GM12878 (cell line): ENCODE measurements at regions not wholly inside any gene's neighbourhood (a gene's known extent, or its start where the extent isn't known, plus 50 kb on each side); places are given as distances from the start of the nearest gene placed in this dataset.

Source experiments
- CTCF ChIP-seq, 3 experiments: IDR thresholded peaks in 2 of 3; conservative IDR thresholded peaks in 1 of 3; 2 replicates each; pipeline ENCODE4 v1.5.1; 2011; ENCODE audit warnings: low read depth in 3 of 3, low read length in 3 of 3, mild to moderate bottlenecking in 3 of 3, control low read depth in 2 of 3, moderate library complexity in 2 of 3, inconsistent platforms in 1 of 3, mixed read lengths in 1 of 3; ENCODE audit not compliant: control insufficient read depth in 2 of 3, insufficient read depth in 1 of 3; ENCODE audit errors: extremely low read depth in 1 of 3
- HDAC2 ChIP-seq: fragments of 200-600 bp; sonication (generic); IDR thresholded peaks from 2 replicates; pipeline ENCODE4 v1.6.1; 2017
- HSF1 ChIP-seq: fragments of 150-350 bp; IDR thresholded peaks from 2 replicates; pipeline ENCODE4 v1.6.1; 2014; ENCODE audit warnings: mild to moderate bottlenecking, low read depth, low read length
- MYB ChIP-seq: fragments of 150-350 bp; IDR thresholded peaks from 2 replicates; pipeline ENCODE4 v1.6.1; 2014; ENCODE audit warnings: mild to moderate bottlenecking, low read depth, low read length, borderline replicate concordance
- POLR2A ChIP-seq: IDR thresholded peaks from 2 replicates; pipeline ENCODE4 v1.6.1; 2011; ENCODE audit warnings: low read depth, mild to moderate bottlenecking, low read length
- RBBP5 ChIP-seq: fragments of 200-600 bp; sonication (generic); conservative IDR thresholded peaks from 2 replicates; pipeline ENCODE4 v1.6.1; 2016
- REST ChIP-seq: IDR thresholded peaks from 2 replicates; pipeline ENCODE4 v1.6.1; 2012; ENCODE audit warnings: mild to moderate bottlenecking, low read depth, low read length
- SMC3 ChIP-seq: IDR thresholded peaks from 2 replicates; pipeline ENCODE4 v1.6.1; 2011; ENCODE audit warnings: low read length, improper control_type of control experiment, borderline replicate concordance
- TCF12 ChIP-seq: IDR thresholded peaks from 2 replicates; pipeline ENCODE4 v1.6.1; 2011; ENCODE audit warnings: low read depth, mild to moderate bottlenecking, low read length
- YY1 ChIP-seq: IDR thresholded peaks from 2 replicates; pipeline ENCODE4 v1.6.1; 2011; ENCODE audit warnings: low read depth, mild to moderate bottlenecking, low read length
- ZZZ3 ChIP-seq: IDR thresholded peaks from 2 replicates; pipeline ENCODE4 v1.6.1; 2011; ENCODE audit warnings: low read depth; ENCODE audit not compliant: control insufficient read depth, insufficient read length

GRCh38 chr6:144651234-144651633, 366.1 kb downstream of the UTRN start:
- TF ChIP-seq ZZZ3 = no peak
- no peak for TF ChIP-seq SMC3
- no peak for TF ChIP-seq CTCF (IDR thresholded peaks at IDR 0.05 in 2 of 3, conservative IDR thresholded peaks at IDR 0.05 in 1 of 3; ENCODE audit: control insufficient read depth in 2 of 3, extremely low read depth in 1 of 3, insufficient read depth in 1 of 3, low read depth in 3 of 3, low read length in 3 of 3)
- no peak for TF ChIP-seq HSF1
- TF ChIP-seq TCF12 = no peak
- TF ChIP-seq POLR2A = no peak
- TF ChIP-seq REST = no peak
- no peak for TF ChIP-seq YY1
- no peak for TF ChIP-seq HDAC2
- TF ChIP-seq RBBP5 = no peak
- no peak for TF ChIP-seq MYB
